Activated T-cell treated with anti-CD3 and anti-CD28 coated beads, Interleukin-2, amount 50 U/mL, for 72 hours (primary cell): ENCODE measurements at regions not wholly inside any gene's neighbourhood (a gene's known extent, or its start where the extent isn't known, plus 50 kb on each side); places are given as distances from the start of the nearest gene placed in this dataset.
"Not testable (repeated sequence)": the region's sequence is repeated elsewhere in the genome, so short reads cannot be mapped to it uniquely, and the experiment has no call there.

Source experiments
- ATAC-seq, 2 donors: fragments of 150-1000 bp; cut with Tn5 transposase; replicated peaks in 1 of 2; 2 replicates each; pipeline ENCODE4 v1.10.0; 2021; ENCODE audit warnings: moderate library complexity in 2 of 2, mild to moderate bottlenecking in 1 of 2
- DNase-seq, 2 donors: peaks; one replicate each; pipeline ENCODE4 v3.0.0; 2021 to 2022; ENCODE audit warnings: mixed read lengths in 1 of 2
- H3K27ac Mint-ChIP-seq: one replicate; pipeline ENCODE4 v1.8.0; 2022; ENCODE audit warnings: mild to moderate bottlenecking, moderate library complexity, mixed read lengths
- H3K27me3 Mint-ChIP-seq: one replicate; pipeline ENCODE4 v1.8.0; 2022; ENCODE audit warnings: low read depth, mixed read lengths
- H3K36me3 Mint-ChIP-seq, 2 donors: one replicate each; pipeline ENCODE4 v1.8.0; 2022; ENCODE audit warnings: mixed read lengths in 2 of 2, mild to moderate bottlenecking in 1 of 2; ENCODE audit not compliant: insufficient read depth in 2 of 2
- H3K4me1 Mint-ChIP-seq: one replicate; pipeline ENCODE4 v1.8.0; 2022; ENCODE audit warnings: low read depth, mixed read lengths
- H3K4me3 Mint-ChIP-seq, 2 donors: one replicate each; pipeline ENCODE4 v1.8.0; 2022; ENCODE audit warnings: mild to moderate bottlenecking in 2 of 2, mixed read lengths in 2 of 2, moderate library complexity in 2 of 2
- H3K9me3 Mint-ChIP-seq, 2 donors: one replicate each; pipeline ENCODE4 v1.8.0; 2022; ENCODE audit warnings: mixed read lengths in 2 of 2

- Mint-ChIP-seq H3K27ac (no peak overlapping the region), H3K4me1 (peaks cover 19% of the 10 kb centered on the region), H3K36me3 (no peaks in the 10 kb centered on the region), H3K9me3 (no peaks in the 10 kb centered on the region), H3K4me3 (peak overlapping the region; percentile 87 to 95), H3K27me3 (peaks cover 11% of the 10 kb centered on the region)
- ATAC-seq (no peak), DNase-seq (no peak)
Measured at GRCh38 chr15:92733090-92733933, 77.7 kb upstream of the FAM174B start.

GRCh38 chr15:92733934-92734521, 78.5 kb upstream of the FAM174B start:
- ATAC-seq (peak; percentile 72 to 78), DNase-seq (peak; percentile 13 to 35)
- Mint-ChIP-seq H3K27me3 (peaks cover 11% of the 10 kb centered on the region), H3K4me1 (peaks cover 19% of the 10 kb centered on the region), H3K9me3 (no peaks in the 10 kb centered on the region), H3K36me3 (no peaks in the 10 kb centered on the region), H3K27ac (peak overlapping the region; percentile 82), H3K4me3 (peak overlapping the region; percentile 87 to 95)

GRCh38 chr15:92739246-92739645, 83.7 kb upstream of the FAM174B start:
- ATAC-seq, H3K27ac Mint-ChIP-seq, H3K36me3 Mint-ChIP-seq, DNase-seq, H3K4me3 Mint-ChIP-seq, H3K9me3 Mint-ChIP-seq, H3K27me3 Mint-ChIP-seq, H3K4me1 Mint-ChIP-seq: not testable (repeated sequence)

GRCh38 chr15:92745845-92746271, 90.3 kb upstream of the FAM174B start:
- DNase-seq (no peak), ATAC-seq (no peak)
- Mint-ChIP-seq H3K4me1 (no peaks in the 10 kb centered on the region), H3K4me3 (no peak overlapping the region), H3K9me3 (no peaks in the 10 kb centered on the region), H3K27ac (no peak overlapping the region), H3K27me3 (peaks cover 5% of the 10 kb centered on the region), H3K36me3 (no peaks in the 10 kb centered on the region)

DNA sequence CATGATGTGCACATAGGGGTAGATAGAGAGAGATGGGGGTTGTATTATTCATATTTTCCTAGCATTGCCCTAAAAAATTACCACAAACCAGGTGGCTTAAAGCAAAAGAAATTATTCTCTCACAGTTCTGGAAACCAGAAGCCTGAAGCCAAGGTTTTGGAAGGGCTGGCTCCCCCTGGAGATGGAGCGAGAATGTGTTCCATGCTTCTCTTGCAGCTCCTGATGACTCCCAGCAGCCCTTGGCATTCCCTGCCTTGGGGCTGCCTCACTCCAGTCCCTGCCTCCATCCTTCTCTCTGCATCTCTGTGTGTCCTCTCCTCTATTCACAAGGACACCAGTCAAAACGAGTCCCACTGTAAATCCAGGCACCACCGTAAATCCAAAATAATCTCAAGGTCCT, 91.5 kb upstream of the FAM174B start:
- H3K4me3 Mint-ChIP-seq: no peak overlapping the region

DNA sequence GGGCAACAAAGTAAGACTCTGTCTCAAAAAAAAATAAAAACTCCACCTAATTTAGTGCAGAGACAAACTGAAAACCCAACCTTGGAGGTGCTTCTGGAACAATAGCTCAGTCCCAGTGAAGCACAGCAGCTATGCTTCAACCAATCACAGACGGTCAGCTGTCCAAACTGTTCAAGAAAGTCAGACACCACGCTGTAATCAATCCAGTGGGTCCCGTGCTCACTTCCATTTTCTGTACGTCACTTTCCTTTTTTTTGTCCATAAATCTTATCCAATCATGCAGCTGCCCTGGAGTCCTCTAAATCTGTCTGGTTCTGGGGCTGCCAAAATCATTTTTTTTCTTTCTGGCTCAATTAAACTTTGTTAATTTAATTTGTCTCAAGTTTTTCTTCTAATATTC, 93.6 kb upstream of the FAM174B start:
- H3K27ac Mint-ChIP-seq: no peak overlapping the region
- no peaks in the 10 kb centered on the region for H3K9me3 Mint-ChIP-seq
- ATAC-seq: no peak
- no peak for DNase-seq
- H3K27me3 Mint-ChIP-seq: no peaks in the 10 kb centered on the region
- H3K36me3 Mint-ChIP-seq: no peaks in the 10 kb centered on the region
- no peak overlapping the region for H3K4me3 Mint-ChIP-seq
- H3K4me1 Mint-ChIP-seq: no peaks in the 10 kb centered on the region

More for the DNA sequence above, 91.5 kb upstream of the FAM174B start:
- DNase-seq (no peak), ATAC-seq (no peak)
- Mint-ChIP-seq H3K4me1 (no peaks in the 10 kb centered on the region), H3K27ac (no peak overlapping the region), H3K9me3 (no peaks in the 10 kb centered on the region), H3K36me3 (no peaks in the 10 kb centered on the region), H3K27me3 (no peaks in the 10 kb centered on the region)

DNA sequence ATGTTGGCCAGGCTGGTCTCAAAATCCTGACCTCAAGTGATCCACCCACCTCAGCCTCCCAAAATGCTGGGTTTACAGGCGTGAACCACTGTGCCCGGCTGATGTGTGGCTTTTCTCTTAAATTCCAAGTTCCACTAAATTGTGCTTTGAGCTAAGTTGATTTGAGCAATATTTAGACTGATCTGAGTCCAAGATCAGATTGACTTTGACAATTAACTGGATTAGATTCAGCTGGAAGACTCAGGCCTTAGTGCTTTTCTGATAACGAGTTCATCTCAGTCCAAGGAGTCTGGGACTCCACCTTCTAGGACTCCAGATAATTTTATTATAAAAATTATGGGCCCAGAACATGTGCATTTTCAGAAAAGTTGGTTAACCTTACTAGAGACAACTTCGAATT, 94.4 kb upstream of the FAM174B start:
- H3K9me3 Mint-ChIP-seq: no peaks in the 10 kb centered on the region
- ATAC-seq (no peak), DNase-seq (no peak)
- H3K4me1 Mint-ChIP-seq: no peaks in the 10 kb centered on the region
- H3K27me3 Mint-ChIP-seq: no peaks in the 10 kb centered on the region
- no peak overlapping the region for H3K27ac Mint-ChIP-seq
- no peak overlapping the region for H3K4me3 Mint-ChIP-seq
- H3K36me3 Mint-ChIP-seq: no peaks in the 10 kb centered on the region

- DNase-seq (no peak), ATAC-seq (no peak)
- Mint-ChIP-seq H3K4me3 (no peak overlapping the region), H3K27ac (no peak overlapping the region), H3K4me1 (no peaks in the 10 kb centered on the region), H3K36me3 (no peaks in the 10 kb centered on the region), H3K27me3 (no peaks in the 10 kb centered on the region), H3K9me3 (no peaks in the 10 kb centered on the region)
Measured at GRCh38 chr15:92751528-92751927, 96.0 kb upstream of the FAM174B start.

DNA sequence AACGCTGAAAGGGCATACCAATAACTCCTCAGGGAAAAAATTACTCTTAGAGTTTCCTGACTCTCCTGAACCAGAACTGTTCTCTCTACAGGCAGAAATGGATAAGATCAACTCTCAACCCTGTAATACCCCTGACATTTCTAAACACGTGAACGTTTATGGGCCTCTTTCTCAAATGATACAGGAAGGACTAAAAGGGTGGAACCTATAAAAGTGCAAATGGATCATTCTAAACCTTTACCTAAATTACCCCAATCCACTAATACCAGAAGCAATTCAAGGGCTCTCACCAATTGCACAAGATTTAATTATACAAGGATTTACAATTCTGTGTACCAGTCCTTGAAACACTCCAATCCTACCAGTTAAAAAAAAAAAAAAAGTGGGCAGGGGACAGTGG, 98.0 kb upstream of the FAM174B start:
- Mint-ChIP-seq H3K36me3 (no peaks in the 10 kb centered on the region), H3K27me3 (no peaks in the 10 kb centered on the region), H3K27ac (no peak overlapping the region), H3K4me1 (no peaks in the 10 kb centered on the region), H3K4me3 (no peak overlapping the region), H3K9me3 (no peaks in the 10 kb centered on the region)
- ATAC-seq (no peak), DNase-seq (no peak)

DNA sequence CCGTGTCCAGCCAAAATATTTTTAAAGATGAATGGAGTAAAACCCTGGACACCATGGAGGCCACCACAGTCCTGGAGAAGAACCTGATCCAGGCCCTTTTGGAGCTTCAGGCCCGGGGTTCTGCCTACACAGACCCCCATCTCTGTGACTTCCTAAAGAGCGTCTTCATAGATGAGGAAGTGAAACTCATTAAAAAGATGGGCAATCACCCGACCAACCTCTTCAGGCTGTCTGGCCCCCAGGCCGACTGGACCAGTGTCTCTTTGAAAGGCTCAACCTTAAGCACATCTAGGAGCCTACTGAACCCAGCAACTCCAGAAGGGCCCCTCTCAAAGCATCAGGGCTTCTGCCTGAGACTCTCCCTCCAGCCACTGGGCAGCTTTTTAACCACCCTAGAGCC, 107.9 kb upstream of the FAM174B start:
- Mint-ChIP-seq H3K9me3 (peaks cover 2% of the 10 kb centered on the region in 2 donors), H3K4me3 (no peak overlapping the region), H3K4me1 (no peaks in the 10 kb centered on the region), H3K36me3 (no peaks in the 10 kb centered on the region), H3K27me3 (no peaks in the 10 kb centered on the region), H3K27ac (no peak overlapping the region)
- DNase-seq (no peak), ATAC-seq (no peak)

GRCh38 chr15:92768131-92768530, 112.6 kb upstream of the FAM174B start:
- not testable (repeated sequence) for H3K36me3 Mint-ChIP-seq, H3K9me3 Mint-ChIP-seq, H3K27me3 Mint-ChIP-seq, ATAC-seq, H3K4me3 Mint-ChIP-seq, H3K4me1 Mint-ChIP-seq, DNase-seq, H3K27ac Mint-ChIP-seq

- no peak overlapping the region for H3K4me3 Mint-ChIP-seq
- no peaks in the 10 kb centered on the region for H3K4me1 Mint-ChIP-seq
- H3K9me3 Mint-ChIP-seq: no peaks in the 10 kb centered on the region
- no peaks in the 10 kb centered on the region for H3K27me3 Mint-ChIP-seq
- no peak for ATAC-seq
- H3K36me3 Mint-ChIP-seq: peaks cover 0 to 1% of the 10 kb centered on the region in 2 donors
- no peak for DNase-seq
- H3K27ac Mint-ChIP-seq: no peak overlapping the region
Measured at GRCh38 chr15:92770641-92771040, 115.1 kb upstream of the FAM174B start.

- no peaks in the 10 kb centered on the region for H3K27me3 Mint-ChIP-seq
- H3K4me3 Mint-ChIP-seq: no peak overlapping the region
- no peaks in the 10 kb centered on the region for H3K9me3 Mint-ChIP-seq
- H3K27ac Mint-ChIP-seq: no peak overlapping the region
- no peak for ATAC-seq
- H3K4me1 Mint-ChIP-seq: no peaks in the 10 kb centered on the region
- no peak for DNase-seq
- H3K36me3 Mint-ChIP-seq: peaks cover 0 to 1% of the 10 kb centered on the region in 2 donors
Measured at GRCh38 chr15:92772061-92772460, 116.5 kb upstream of the FAM174B start.
